ENCODE measurements at regions not wholly inside any gene's neighbourhood (a gene's known extent, or its start where the extent isn't known, plus 50 kb on each side); places are given as distances from the start of the nearest gene placed in this dataset.

- Mint-ChIP-seq H3K4me3 (no peak overlapping the region), H3K9me3 (ENCODE audit: insufficient read depth) (peaks cover 9% of the 10 kb centered on the region), H3K4me1 (peaks cover 5% of the 10 kb centered on the region), H3K27ac (no peak overlapping the region), H3K27me3 (no peaks in the 10 kb centered on the region)
- no peak overlapping the region for H3K9ac ChIP-seq (ENCODE audit: low read length)
- TF ChIP-seq, protein P1, sequence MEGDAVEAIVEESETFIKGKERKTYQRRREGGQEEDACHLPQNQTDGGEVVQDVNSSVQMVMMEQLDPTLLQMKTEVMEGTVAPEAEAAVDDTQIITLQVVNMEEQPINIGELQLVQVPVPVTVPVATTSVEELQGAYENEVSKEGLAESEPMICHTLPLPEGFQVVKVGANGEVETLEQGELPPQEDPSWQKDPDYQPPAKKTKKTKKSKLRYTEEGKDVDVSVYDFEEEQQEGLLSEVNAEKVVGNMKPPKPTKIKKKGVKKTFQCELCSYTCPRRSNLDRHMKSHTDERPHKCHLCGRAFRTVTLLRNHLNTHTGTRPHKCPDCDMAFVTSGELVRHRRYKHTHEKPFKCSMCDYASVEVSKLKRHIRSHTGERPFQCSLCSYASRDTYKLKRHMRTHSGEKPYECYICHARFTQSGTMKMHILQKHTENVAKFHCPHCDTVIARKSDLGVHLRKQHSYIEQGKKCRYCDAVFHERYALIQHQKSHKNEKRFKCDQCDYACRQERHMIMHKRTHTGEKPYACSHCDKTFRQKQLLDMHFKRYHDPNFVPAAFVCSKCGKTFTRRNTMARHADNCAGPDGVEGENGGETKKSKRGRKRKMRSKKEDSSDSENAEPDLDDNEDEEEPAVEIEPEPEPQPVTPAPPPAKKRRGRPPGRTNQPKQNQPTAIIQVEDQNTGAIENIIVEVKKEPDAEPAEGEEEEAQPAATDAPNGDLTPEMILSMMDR (IDR thresholded peaks at IDR 0.05): no peak
- no peak for TF ChIP-seq EZH2 (IDR thresholded peaks at IDR 0.05; ENCODE audit: borderline replicate concordance, insufficient read depth, low read depth, low read length, poor library complexity, severe bottlenecking)
- no peak overlapping the region for H2AFZ ChIP-seq (ENCODE audit: insufficient read depth, low read depth, low read length, poor library complexity, severe bottlenecking)
- POLR2A ChIA-PET: no interaction called here
- no peak overlapping the region for H3K4me3 ChIP-seq (ENCODE audit: control extremely low read depth in 1 of 5, extremely low read depth in 1 of 5, insufficient read depth in 1 of 5, low read depth in 2 of 5, low read length in 4 of 5)
- H3K36me3 ChIP-seq (replicated peaks in 1 of 2; ENCODE audit: control extremely low read depth in 1 of 2, control insufficient read depth in 1 of 2, extremely low read depth in 1 of 2, insufficient read depth in 2 of 2, low read length in 1 of 2): no peaks in the 10 kb centered on the region
- H3K79me2 ChIP-seq (ENCODE audit: control insufficient read depth, insufficient read depth, low read length): no peaks in the 10 kb centered on the region
- H4K20me1 ChIP-seq (ENCODE audit: control insufficient read depth, insufficient read depth, low read length, poor library complexity, severe bottlenecking): no peaks in the 10 kb centered on the region
- peaks cover 1 to 6% (median 3%) of the 10 kb centered on the region in 3 donors for H3K9me3 ChIP-seq (ENCODE audit: control extremely low read depth in 1 of 3, control insufficient read depth in 2 of 3, insufficient read depth in 1 of 3, low read length in 2 of 3)
- CTCF ChIA-PET: no interaction called here
- no peak for ATAC-seq (ENCODE audit: low read depth)
- no peak overlapping the region for H3K4me2 ChIP-seq (replicated peaks; ENCODE audit: low read depth, low read length, poor library complexity, severe bottlenecking)
- intact Hi-C loops (cut with micrococcal nuclease): no loop called here
- no peak overlapping the region for H3K27ac ChIP-seq (ENCODE audit: low read length in 2 of 2)
- no peaks in the 10 kb centered on the region for H3K4me1 ChIP-seq (ENCODE audit: control insufficient read depth in 2 of 2, insufficient read depth in 2 of 2, low read length in 2 of 2)
- DNase-seq: no peak
- H3K27me3 ChIP-seq (replicated peaks in 1 of 4; ENCODE audit: control extremely low read depth in 1 of 4, control insufficient read depth in 3 of 4, insufficient read depth in 4 of 4, low read length in 3 of 4): no peaks in the 10 kb centered on the region
Measured at GRCh38 chr3:4099607-4100006, 203.6 kb upstream of the SETMAR start.

GRCh38 chr3:4107430-4107829, 195.7 kb upstream of the SETMAR start:
- no peak for ATAC-seq (ENCODE audit: low read depth)
- POLR2A ChIA-PET: no interaction called here
- Histone ChIP-seq H3K27me3 (replicated peaks in 1 of 4; ENCODE audit: control extremely low read depth in 1 of 4, control insufficient read depth in 3 of 4, insufficient read depth in 4 of 4, low read length in 3 of 4) (no peaks in the 10 kb centered on the region), H3K79me2 (ENCODE audit: control insufficient read depth, insufficient read depth, low read length) (no peaks in the 10 kb centered on the region), H3K4me3 (ENCODE audit: control extremely low read depth in 1 of 5, extremely low read depth in 1 of 5, insufficient read depth in 1 of 5, low read depth in 2 of 5, low read length in 4 of 5) (no peak overlapping the region), H3K4me2 (replicated peaks; ENCODE audit: low read depth, low read length, poor library complexity, severe bottlenecking) (no peak overlapping the region), H2AFZ (ENCODE audit: insufficient read depth, low read depth, low read length, poor library complexity, severe bottlenecking) (no peak overlapping the region), H3K4me1 (ENCODE audit: control insufficient read depth in 2 of 2, insufficient read depth in 2 of 2, low read length in 2 of 2) (no peaks in the 10 kb centered on the region), H3K36me3 (replicated peaks in 1 of 2; ENCODE audit: control extremely low read depth in 1 of 2, control insufficient read depth in 1 of 2, extremely low read depth in 1 of 2, insufficient read depth in 2 of 2, low read length in 1 of 2) (no peaks in the 10 kb centered on the region), H3K9ac (ENCODE audit: low read length) (no peak overlapping the region), H3K9me3 (ENCODE audit: control extremely low read depth in 1 of 3, control insufficient read depth in 2 of 3, insufficient read depth in 1 of 3, low read length in 2 of 3) (peaks cover 0 to 7% (median 0%) of the 10 kb centered on the region in 3 donors), H3K27ac (ENCODE audit: low read length in 2 of 2) (no peak overlapping the region), H4K20me1 (ENCODE audit: control insufficient read depth, insufficient read depth, low read length, poor library complexity, severe bottlenecking) (no peaks in the 10 kb centered on the region)
- Mint-ChIP-seq H3K27ac (no peak overlapping the region), H3K27me3 (no peaks in the 10 kb centered on the region), H3K4me1 (no peaks in the 10 kb centered on the region), H3K4me3 (no peak overlapping the region), H3K9me3 (ENCODE audit: insufficient read depth) (no peaks in the 10 kb centered on the region)
- WGBS (ENCODE audit: insufficient coverage): 100% methylated on average over 1 of the region's 3 CpGs
- no peak for TF ChIP-seq EZH2 (IDR thresholded peaks at IDR 0.05; ENCODE audit: borderline replicate concordance, insufficient read depth, low read depth, low read length, poor library complexity, severe bottlenecking)
- TF ChIP-seq, protein P1 (IDR thresholded peaks at IDR 0.05): no peak
- CTCF ChIA-PET: interaction anchor here (1.4 kb wide), 1 partner anchor 13 kb away, joined by 4 read pairs; no protein-coding TSS in a partner anchor
- intact Hi-C loops (cut with micrococcal nuclease): no loop called here
- no peak for DNase-seq

All from B cell (primary cell).